GM19452 (cell line): ENCODE measurements at regions not wholly inside any gene's neighbourhood (a gene's known extent, or its start where the extent isn't known, plus 50 kb on each side); places are given as distances from the start of the nearest gene placed in this dataset.
"Not testable (repeated sequence)": the region's sequence is repeated elsewhere in the genome, so short reads cannot be mapped to it uniquely, and the experiment has no call there.

Experiments used
- ATAC-seq: cut with Tn5 transposase; IDR thresholded peaks from one replicate; pipeline ENCODE4 v1.9.1; 2021; ENCODE audit not compliant: unreplicated experiment

DNA sequence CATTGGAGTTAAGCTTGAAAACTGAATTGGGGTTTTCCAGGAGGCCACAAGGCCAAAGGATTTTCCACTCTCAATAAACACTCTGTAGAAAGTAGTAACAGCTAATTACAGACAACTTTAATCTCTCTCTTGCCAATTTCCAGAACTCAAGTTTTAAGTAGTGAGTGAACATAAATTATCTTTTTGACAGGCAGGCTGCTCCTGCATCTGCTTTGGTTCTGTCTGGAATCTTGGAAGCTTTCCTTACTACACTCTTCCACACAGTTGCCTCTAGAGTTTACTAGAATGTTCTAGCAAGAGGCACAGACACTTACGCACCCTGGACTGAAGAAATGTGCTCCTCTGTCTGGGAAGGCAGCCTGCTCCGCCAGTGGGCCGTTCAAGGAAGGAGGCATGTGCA is 90.5 kb upstream of the WAC start:
- ATAC-seq, result no peak

DNA sequence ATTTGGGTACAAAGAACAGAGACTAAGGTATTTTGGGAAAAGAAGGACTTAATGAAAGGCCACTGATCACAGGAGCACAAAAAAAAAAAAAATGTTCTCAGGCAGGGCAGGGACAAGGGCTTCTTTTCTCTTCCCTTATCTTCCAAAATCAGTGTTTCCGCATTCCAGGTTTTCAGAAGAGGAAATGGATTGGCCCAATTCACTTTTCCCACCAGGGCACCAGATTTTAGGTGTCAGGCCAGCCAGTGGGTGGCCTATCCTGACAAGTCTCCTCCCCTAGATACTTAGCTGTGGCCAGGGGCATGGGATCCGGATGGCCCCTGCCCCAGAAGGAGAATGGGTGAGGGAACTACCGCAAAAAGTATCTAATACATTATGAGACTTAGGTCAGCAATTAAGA is 88.9 kb upstream of the WAC start:
- no peak for ATAC-seq

DNA sequence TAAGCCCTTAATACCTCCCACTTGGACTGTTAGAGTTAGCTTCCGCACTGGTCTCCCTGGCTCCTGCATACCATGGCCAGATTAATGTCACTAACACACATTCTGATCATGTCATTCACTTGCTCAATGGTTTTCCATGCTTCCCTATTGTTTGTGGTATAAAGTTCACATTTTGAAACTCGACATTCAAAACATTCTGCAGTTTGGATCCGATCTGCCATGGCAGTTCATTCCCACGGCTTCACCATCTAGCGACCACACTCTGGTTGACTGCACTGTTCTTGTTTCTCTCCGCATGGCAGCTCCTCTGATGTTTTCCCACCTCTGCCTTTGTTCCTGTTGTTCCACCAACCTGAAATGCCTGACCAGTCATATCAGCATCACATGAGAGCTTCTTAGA is 87.4 kb upstream of the WAC start:
- ATAC-seq, result no peak

DNA sequence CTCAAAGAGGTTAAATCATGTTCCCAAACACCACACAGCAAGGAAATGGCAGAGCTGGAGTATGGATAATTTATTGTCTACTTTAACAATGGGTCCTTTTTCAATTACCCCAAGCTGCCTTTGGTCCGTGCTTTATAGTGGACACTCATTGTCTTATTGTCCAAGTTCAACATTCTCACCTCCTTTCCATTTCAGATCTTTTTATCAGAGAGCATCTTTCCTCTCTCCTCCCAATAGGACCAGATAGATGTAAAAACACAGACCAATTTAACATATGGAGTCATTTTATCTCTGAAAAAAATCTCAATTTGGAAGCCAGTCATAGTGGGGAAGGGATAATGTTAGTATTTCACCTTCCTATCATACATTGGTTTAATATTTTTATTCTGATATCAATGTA is 83.5 kb upstream of the WAC start:
- no peak for ATAC-seq

DNA sequence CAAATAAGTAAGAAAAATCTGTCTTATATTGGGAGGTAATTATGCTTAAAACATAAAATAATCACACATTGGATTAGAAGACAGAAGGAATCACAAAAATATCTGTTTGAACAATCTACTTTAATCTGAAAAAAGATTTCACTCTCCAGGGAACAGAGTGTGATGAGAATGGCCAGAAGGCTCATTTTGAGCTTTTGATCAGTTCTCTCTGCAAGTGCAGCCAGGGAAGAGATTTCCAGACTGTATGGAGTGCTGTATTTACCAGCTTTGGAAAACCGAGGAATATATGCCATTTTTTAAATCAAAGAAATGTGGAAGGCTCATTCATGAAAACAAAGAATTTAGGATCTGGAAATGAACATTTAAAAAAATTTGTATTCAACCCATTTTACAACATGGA is 83.0 kb upstream of the WAC start:
- no peak for ATAC-seq

DNA sequence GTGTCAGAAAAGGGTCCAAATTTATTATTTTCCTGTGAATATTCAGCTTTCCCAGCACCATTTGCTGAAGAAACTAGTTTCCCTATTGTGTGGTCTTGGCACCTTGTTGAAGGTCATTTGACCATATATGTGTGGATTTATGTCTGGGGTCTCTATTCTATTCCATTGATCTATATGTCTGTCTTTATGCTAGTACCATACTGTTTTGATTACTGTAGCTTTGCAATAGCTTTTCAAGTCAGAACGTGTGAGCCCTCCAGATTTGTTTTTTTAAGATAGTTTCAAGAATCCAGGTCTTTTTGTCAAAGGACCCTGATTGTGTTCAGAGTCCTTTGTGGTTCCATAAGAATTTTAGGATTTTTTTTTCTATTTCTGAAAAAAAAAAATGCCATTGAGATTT is 79.0 kb upstream of the WAC start:
- no peak for ATAC-seq

DNA sequence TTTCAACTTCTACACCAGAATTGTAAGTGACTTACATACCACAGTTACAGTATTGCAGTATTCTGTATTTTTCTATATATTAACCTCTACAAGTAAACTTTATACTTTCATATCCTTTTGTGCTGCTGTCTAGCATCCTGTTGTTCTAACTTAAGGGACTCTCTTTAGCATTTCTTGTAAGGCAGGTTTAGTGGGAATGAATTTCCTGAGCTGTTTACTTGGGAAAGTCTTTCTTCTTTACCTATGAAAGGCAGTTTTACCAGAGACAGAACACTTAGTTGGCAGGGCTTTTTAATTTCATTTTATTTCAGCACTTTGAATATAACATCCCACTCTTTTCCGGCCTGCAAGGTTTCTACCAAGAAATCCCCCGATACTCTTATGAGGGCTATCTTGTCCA is 75.8 kb upstream of the WAC start:
- ATAC-seq, result no peak

DNA sequence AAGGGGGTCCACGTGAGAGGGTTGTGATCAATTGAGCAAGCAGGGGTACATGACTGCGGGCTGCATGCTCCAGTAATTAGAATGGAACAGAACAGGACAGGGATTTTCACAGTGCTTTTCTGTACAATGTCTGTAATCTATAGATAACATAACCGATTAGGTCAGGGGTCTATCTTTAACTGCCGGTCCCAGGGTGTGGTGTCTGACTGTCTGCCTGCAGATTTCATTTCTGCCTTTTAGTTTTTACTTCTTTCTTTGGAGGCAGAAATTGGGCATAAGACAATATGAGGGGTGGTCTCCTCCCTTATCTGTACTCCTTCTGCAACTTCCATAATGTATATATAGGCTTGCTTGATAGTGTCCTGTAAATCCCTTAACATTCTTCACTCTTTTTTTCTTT is 75.0 kb upstream of the WAC start:
- ATAC-seq, result not testable (repeated sequence)

DNA sequence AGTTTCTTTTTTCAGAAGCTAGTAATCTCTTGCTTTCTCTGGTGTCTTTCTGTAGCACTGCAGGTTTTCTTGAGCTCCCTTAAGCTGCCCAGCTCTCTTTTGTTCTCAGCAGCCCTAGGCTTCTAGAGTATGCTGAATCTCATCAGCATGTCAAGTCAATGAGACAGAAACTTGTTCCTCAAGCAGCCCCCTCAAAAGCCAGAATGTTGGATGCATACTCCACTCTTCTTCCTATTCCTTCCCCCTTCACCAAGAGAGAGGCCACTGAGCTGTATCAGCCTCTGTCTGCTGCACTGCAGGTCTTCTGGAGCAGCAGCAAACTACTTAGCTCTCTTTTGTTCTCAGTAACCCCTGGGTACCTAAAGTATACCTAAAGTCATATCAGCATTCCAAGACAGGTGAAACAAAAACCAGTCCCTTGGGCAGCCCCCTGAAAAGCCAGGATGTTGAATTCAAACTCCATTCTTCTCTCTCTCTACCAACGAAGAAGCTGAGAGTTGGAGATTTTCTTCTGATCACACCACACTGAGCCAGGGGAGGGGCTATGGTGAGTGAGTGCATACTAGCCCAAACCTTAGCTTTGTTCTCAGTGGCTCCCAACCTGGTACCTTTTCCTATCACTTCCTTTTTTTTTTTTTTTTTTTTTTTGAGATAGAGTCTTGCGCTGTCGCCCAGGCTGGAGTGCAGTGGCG is 73.3 kb upstream of the WAC start:
- ATAC-seq, result no peak

DNA sequence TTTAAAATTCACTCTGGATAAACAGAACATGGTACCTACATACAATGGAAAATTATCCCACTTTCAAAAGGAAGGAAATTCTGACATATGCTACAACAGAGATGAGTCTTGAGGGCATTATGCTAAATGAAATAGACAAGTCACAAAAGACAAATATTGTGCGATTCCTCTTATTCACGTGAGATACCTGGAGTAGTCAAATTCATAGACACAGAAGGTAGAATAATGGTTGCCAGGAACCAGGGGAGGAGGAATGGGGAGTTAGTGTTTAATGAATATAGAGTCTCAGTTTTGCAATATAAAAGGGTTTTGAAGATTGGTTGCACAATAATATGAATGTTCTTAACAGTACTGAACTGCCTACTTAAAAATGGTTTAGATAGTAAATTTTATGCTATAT is 69.8 kb upstream of the WAC start:
- no peak for ATAC-seq

DNA sequence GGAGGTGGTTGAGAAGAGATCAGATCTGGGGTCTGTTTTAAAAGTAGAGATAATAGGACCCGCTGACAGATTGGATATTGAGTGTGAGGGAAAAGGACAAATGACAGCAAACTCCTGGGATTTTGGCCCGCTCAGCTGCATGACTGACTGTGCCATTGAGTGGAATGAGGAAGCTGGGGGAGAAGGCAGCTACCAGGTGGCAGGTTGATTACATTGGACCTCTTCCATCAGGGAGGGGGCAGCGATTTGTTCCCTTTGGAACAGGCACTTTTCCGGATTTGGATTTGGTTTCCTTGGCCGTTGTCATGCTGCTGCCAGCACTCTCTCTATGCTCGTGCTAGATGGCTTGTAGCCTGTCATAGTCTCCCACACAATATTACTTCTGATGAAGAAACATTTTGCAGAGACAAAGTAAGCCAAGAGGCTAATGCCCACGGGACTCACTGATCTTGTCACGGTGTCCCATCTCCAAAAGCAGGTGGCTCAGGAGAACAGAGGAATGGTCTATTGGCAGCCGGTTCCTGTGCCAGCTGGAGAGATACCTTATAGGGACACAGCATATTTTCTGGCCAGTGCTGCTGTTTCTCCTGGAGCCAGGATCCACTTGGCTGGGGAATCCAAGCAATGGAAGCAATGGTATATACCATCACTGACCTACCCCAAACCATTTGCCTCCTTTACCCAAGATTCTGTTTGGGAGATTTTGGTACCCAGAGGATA is 69.1 kb upstream of the WAC start:
- no peak for ATAC-seq

DNA sequence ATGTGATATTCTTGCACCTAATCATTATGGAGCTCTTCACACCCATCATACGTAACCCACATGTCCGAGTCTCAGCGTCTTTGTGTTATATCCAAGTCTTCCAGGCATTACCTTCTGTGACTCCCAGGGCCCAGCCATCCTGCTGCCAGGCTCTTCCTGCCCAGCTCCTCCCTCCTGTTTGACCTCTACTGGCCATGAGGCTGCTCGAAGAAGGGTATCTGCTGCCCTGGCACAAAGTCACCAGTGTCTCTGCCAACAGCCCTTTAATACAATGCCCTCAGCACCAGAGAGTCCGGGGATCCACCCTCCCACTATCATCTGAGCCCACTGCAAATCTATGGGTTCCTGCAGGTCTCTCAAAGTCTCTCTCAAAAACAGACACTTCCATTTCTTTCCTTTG is 65.3 kb upstream of the WAC start:
- ATAC-seq, result no peak

DNA sequence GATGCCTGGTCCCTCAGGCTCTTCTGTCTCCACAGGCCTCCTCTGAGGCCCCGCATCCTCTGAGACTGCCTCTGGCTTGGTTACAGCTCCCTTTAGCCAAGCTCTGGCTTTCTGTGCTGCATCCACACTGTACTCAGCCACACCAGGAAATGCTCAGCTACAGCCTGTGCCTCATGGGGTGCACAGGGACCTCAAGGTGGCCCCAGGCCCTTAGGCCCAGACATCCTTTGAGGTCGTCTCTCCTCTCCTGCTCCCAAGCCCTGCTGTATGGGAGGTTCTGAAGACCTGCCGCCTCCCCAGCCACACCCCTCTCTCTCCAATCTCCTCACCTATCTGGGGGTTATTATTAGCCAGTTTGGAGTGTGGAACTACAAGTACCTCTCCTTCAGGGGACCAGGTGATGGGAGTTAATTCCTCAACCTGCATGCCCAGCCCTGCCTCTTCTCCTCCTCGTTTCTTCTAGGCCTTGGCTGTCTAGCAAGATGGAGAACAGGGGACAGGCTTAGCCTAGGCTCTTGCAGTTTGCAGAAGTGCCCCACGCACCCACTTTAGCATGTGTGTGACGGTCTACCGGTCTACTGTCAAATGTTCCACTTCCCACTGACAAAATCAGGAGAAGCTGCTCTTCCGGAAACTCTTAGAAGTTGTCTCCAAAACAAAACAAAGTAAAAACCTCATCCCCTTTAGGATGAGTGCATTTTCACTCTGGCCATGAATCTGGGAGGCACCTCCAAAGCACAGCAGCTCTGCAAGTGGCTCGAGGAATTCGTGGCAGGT is 64.0 kb upstream of the WAC start:
- no peak for ATAC-seq

DNA sequence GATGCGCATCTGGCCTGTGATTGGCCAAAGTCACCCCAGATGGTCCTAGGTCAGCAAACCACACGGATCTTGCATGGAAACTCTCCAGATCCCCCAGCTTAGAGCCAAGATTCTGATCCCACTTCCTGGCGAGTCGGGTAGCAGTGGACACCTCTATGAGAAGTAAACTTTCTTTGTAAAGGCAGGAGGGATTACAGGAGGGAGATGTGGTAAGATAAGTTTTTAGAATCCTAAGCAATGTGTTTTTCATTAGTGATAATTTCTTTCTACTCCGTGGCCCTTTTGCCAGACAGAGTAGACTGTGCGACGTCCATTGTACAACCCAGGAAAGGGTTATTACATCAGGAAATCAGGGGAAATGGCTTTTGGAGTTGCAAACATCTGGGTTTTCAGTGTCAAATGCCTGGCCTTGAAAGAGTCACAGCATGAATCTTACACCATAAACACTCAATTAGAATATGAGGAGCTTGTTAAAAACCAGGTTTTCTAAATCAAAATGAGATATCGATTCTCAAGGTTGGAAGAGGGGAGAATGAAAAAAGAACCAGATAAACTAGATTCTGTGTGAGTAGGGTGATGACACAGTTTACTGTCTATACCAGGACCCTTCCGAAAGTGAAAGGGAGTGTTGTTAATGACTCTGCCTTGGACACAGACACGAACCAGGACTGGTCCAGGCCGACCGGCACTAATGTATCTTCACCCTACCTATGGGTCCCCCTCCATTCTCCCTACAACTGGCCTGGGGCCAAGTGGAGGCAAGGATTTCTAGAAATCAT is 61.9 kb upstream of the WAC start:
- no peak for ATAC-seq

DNA sequence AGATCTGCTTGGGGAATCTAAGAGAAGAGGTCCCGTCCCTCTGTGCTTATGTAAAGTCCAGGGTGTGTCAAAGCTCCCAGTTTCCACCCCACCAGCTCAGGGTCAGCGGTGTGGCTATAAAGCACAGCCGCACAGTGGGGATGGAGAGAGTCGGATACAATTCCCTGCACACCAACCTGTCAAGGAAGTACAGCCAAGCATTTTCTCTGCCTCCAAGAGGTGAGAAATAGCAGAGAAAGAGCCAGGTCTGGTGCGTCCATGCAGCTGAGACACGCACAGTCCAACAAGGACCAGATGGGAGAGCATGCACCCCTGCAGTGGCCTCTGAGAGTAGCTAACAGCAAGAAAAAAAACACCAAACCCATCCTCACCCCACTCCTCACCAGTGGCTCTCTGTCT is 61.3 kb upstream of the WAC start:
- ATAC-seq, result no peak

DNA sequence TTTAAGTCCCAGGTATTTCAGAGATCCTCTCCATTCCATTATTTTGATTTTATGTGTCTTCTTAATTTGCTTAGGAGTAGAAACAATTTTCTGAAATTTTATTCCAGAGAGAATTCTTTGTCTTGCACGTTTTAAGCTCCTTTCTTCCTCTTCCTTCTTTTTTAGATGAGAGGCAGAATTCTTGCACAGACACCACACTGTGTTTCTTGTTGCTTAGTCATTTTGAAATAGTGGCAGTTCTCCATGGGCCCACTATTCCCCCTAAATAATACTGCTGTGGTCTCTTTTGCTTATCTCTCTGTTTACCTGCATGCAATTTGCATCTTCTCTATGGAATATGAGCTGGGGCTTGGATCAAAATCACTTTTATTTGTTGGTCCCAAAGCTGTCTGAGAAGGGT is 54.3 kb upstream of the WAC start:
- ATAC-seq, result no peak

DNA sequence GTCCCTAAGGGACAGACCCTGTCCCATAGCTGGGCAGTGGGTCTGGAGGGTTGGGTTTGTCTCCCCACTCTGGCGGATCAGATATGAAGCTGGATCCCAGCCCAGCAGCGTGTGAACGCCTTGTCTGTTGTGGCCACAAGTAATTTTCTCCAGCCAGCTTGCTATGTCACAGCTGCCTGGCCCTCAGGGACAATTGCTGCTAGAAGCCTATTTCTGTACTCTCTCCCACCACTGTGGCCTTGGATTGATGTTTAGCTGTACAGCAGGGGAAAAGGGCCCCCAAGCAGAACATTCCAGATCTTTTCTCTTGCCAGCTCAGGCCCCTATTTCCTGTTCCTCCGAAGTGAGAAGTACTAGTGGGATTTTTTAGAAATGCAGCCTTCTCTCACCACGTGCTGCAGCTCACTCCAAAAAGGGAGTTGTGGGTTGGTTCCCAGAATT is 53.5 kb upstream of the WAC start:
- no peak for ATAC-seq

DNA sequence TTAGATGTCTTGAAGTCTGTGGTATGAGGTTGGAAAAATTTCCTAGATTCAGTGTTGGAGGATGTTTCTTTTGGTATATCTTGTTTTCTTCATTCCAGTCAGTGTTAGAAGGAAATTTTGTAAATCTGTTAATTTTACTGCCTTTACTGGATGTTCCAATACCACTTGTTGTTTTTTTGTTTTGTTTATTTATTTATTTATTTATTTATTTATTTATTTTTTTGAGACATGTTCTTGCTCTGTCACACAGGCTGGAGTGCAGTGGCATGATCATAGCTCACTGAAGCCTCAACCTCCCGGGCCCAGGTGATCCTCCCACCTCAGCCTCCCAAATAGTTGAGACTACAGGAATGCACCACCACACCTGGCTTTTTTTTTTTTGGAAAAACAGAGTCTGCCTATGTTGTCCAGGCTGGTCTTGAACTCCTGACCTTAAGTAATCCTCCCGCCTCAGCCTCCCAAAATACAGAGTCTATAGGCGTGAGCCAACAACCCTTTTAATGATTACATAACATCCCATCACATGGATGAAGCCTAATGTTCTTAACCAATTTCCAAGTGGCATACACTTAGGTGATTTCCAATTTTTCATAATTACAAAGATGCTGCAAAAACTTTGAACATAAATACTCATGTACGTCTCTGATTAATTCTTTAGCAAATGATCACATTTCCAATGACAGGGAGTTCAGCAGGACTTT is 52.8 kb upstream of the WAC start:
- no peak for ATAC-seq

DNA sequence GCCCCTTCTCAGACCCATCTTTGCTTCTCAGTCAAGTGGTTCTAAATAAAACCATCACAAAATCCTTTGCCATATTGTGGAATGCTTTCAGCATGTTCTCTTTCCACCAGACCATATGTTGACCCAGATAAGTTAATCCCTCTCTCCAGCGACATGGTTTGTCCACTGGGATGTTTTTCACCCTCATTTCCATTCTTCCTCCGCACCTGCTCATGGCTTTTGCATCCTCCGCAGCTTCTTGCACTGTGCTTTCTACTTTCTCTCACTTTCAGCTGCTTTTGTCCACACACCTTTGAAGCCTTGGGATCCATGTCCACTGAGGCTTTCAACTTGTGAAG is 52.3 kb upstream of the WAC start:
- ATAC-seq, result no peak

DNA sequence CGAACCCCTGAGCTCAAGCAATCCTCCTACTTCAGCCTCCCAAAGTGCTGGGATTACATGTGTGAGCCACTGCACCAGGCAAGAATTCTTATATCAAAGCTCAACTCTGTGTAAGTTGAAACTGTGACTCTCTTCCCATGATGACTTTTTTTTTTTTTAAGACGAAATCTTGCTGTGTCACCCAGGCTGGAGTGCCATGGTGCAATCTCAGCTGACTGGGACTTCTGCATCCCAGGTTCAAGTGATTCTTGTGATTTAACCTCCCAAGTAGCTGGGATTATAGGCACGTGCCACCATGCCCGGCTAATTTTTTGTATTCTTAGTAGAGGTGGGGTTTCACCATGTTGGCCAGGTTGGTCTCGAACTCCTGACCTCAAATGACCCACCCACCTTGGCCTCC is 51.6 kb upstream of the WAC start:
- not testable (repeated sequence) for ATAC-seq

DNA sequence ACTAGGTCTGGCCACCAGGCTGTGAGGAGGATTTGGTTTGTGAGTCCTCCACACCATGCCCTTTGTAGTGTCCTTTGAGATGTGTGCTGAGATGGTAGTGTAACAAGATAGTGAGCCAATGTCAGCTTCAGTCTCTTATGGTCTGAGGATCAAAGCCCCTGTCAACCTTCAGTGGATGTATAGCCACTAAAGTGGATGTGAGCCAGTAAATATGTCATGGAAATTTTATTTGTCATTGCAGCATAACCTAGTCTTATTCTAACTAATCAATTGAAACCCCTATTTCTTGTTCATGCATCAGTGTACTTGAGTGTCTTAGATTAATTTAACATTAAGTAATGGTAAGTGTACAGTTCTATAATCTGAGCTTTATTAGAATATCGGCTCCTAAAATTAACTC is 51.0 kb upstream of the WAC start:
- no peak for ATAC-seq
